ENCODE measurements at regions not wholly inside any gene's neighbourhood (a gene's known extent, or its start where the extent isn't known, plus 50 kb on each side); places are given as distances from the start of the nearest gene placed in this dataset.
"Not testable (repeated sequence)": the region's sequence is repeated elsewhere in the genome, so short reads cannot be mapped to it uniquely, and the experiment has no call there.

DNA sequence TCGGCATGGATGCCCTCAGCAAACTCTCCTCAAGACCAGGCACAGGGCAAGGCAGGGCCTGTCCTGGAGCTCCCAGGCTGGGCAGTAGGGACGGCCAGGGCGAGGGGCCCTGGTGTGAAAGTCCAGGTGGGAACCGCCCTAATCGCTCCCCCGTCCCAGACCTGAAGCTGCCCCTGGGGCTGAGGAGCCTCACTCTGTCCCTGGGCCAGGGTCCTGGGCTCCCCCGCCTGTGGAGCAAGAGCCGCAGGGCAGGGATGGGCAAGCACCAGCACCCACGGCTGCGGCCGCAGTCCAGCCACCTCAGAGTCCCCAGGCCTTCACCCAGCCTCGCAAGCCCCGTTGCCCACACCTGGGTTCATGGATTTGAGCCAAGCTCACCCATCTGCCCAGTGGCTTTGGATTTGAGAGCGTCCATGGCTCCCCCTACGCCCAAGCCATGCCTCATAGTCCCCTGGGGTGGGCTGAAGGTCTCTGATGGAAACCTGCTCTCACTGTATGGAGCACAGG lies 102.4 kb upstream of the C14orf180 start:
- in situ Hi-C loops (cut with MboI; ENCODE audit: low pct_unique_long_range_greater_than_20kb in 2 of 9, low sequenced_read_pairs in 9 of 9, unreplicated experiment in 9 of 9), result no loop called here
- peaks cover 19 to 68% of the 10 kb centered on the region in 2 donors for H3K4me1 ChIP-seq (replicated peaks in 1 of 2)
- H3K4me3 ChIP-seq, result no peak overlapping the region

DNA sequence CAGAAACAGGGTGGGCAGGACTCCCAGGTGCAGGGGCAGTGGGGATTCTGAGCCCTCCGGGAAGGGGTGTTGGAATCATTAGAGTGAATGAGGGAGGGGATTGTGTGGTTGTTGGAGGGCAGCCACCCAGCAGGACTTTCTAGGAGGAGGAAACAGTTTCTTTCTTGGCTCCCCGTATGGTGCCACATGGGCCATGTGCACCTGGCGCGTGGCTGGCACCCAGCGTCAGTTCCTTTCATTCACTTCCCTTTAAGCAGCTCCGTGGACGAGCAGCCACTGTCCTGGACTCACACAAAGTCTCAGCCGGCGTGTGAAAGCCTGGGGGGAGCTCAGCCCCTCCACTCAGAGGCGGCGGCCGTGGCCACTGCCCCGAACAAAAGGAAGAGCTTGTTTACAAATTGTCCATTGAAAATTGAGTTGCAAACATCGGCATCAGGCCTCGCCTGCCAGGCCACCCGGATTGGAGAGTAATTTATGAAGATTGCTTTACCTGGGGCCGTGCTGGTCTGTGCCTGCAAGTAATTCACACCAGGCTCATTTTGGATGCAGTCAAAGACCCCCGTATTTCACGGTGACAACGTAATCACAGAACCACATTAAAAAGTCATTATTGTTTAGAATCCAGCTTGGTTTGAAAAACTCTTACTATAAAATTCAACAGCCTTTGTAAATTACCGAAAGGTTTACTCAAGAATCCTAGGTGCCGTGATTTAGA lies 101.7 kb upstream of the C14orf180 start:
- ATAC-seq (replicated peaks in 6 of 8), result peak in 5 of 8 experiments; percentile 48 to 66 (median 60)
- peaks cover 19 to 61% of the 10 kb centered on the region in 2 donors for H3K4me1 ChIP-seq (replicated peaks in 1 of 2)
- no peak overlapping the region for H3K27ac ChIP-seq
- no peak overlapping the region for H3K4me3 ChIP-seq
- in situ Hi-C loops (cut with MboI; ENCODE audit: low pct_unique_long_range_greater_than_20kb in 2 of 9, low sequenced_read_pairs in 9 of 9, unreplicated experiment in 9 of 9), result no loop called here
- WGBS, 10 experiments, result 0 to 80% (median 35%) methylated on average over 1 to 13 of the region's 22 CpGs; no CpG with 5 or more reads in 1 of the 10 experiments

More for the DNA sequence above, 102.4 kb upstream of the C14orf180 start:
- ATAC-seq (replicated peaks in 6 of 8), result no peak
- no peak overlapping the region for H3K27ac ChIP-seq
- WGBS, 10 experiments, result 100% methylated on average over 2 of the region's 15 CpGs; no CpG with 5 or more reads in 9 of the 10 experiments

DNA sequence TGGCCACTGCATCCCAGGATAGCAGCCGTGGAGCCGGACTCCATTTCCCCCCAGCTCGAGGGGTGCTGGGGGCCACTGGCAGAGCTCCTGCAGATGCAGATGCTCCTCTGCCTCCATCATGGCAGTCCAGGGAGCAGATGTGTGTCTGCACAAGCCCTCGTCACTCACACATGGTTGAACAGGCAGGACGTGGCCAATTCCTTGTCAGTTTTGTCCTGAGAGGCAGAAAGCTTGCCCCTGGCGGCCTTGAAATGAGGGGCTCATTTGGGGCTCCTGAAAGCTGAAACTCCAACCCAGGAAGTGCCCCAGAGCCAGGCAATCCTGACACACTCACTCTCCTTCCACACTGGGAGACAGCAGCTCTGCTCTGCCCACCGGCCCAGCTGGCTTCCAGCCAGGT lies 100.9 kb upstream of the C14orf180 start:
- in situ Hi-C loops (cut with MboI; ENCODE audit: low pct_unique_long_range_greater_than_20kb in 2 of 9, low sequenced_read_pairs in 9 of 9, unreplicated experiment in 9 of 9), result no loop called here
- WGBS, 10 experiments, result 0 to 100% (median 40%) methylated on average over 1 to 3 of the region's 7 CpGs; no CpG with 5 or more reads in 5 of the 10 experiments
- no peak overlapping the region for H3K27ac ChIP-seq
- H3K4me3 ChIP-seq, result no peak overlapping the region
- ATAC-seq (replicated peaks in 6 of 8), result peak in 2 of 8 experiments; percentile 21 to 37
- H3K4me1 ChIP-seq (replicated peaks in 1 of 2), result peaks cover 15 to 53% of the 10 kb centered on the region in 2 donors

DNA sequence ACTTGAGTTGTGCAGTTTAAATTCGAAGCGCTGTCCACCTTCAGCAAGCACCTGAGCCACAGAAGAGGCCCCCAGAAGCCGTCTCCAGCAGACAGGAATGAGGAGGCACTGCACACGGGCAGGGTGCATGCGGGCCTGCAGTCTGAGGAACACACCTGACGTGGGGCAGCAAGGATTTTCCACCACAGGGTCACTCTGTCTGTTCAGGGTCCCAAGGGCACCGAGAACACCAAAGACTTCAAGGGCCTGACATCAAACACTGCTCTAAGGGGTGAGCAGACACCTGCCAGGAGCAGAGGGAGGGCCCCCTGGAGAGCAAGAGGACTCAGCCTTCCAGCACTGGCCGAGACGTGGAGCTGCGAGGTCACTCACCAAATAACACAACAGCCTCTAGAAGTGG lies 99.7 kb upstream of the C14orf180 start:
- Histone ChIP-seq H3K27ac (no peak overlapping the region), H3K4me1 (replicated peaks in 1 of 2) (peaks cover 15 to 40% of the 10 kb centered on the region in 2 donors), H3K4me3 (no peak overlapping the region)
- ATAC-seq (replicated peaks in 6 of 8), result no peak
- WGBS, 10 experiments, result 50 to 85% (median 82%) methylated on average over 2 to 5 of the region's 10 CpGs; no CpG with 5 or more reads in 7 of the 10 experiments
- in situ Hi-C loops (cut with MboI; ENCODE audit: low pct_unique_long_range_greater_than_20kb in 2 of 9, low sequenced_read_pairs in 9 of 9, unreplicated experiment in 9 of 9), result no loop called here

DNA sequence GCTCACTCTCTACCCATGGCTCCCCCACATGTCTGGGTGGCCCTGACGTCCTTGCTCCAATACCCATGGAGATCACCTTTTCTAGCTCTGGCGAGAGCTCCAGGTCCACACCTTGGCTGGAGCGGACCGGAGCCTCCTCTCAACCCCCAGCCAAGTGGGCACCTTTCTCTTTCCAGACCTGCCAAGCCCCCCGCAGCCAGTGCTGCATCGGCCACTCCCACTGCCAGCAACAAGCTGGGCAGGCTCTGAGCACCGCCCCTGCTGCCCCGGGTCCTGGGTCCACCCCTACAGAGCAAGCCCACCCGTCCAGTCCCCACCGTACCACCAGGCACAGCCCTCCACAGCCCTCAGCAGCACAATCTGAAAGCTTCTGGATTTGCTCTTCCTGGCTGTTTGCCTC lies 98.2 kb upstream of the C14orf180 start:
- no peak overlapping the region for H3K4me3 ChIP-seq
- in situ Hi-C loops (cut with MboI; ENCODE audit: low pct_unique_long_range_greater_than_20kb in 2 of 9, low sequenced_read_pairs in 9 of 9, unreplicated experiment in 9 of 9), result no loop called here
- ATAC-seq (replicated peaks in 6 of 8), result no peak
- H3K27ac ChIP-seq, result no peak overlapping the region
- 20 to 100% (median 43%) methylated on average over 1 to 4 of the region's 10 CpGs; no CpG with 5 or more reads in 3 of the 10 experiments for WGBS, 10 experiments
- H3K4me1 ChIP-seq (replicated peaks in 1 of 2), result peaks cover 15 to 29% of the 10 kb centered on the region in 2 donors

DNA sequence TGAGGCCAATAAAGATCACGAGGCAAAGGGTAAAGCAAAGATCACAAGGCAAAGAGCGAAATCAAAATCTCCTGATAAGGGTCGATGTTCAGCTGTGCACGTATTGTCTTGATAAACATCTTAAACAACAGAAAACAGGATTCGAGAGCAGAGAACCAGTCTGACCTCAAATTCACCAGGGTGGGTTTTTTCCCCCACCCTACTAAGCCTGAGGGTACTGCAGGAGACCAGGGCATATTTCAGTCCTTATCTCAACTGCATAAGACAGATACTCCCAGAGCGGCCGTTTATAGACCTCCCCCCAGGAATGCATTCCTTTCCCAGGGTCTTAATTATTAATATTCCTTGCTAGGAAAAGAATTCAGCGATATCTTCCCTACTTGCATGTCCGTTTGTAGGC lies 97.5 kb upstream of the C14orf180 start:
- ATAC-seq (replicated peaks in 6 of 8); H3K4me3 ChIP-seq; in situ Hi-C loops (cut with MboI; ENCODE audit: low pct_unique_long_range_greater_than_20kb in 2 of 9, low sequenced_read_pairs in 9 of 9, unreplicated experiment in 9 of 9); H3K27ac ChIP-seq: not testable (repeated sequence)
- 7 to 87% (median 70%) methylated on average over 2 to 7 of the region's 9 CpGs; no CpG with 5 or more reads in 1 of the 10 experiments for WGBS, 10 experiments
- H3K4me1 ChIP-seq (replicated peaks in 1 of 2), result peaks cover 15 to 26% of the 10 kb centered on the region in 2 donors

DNA sequence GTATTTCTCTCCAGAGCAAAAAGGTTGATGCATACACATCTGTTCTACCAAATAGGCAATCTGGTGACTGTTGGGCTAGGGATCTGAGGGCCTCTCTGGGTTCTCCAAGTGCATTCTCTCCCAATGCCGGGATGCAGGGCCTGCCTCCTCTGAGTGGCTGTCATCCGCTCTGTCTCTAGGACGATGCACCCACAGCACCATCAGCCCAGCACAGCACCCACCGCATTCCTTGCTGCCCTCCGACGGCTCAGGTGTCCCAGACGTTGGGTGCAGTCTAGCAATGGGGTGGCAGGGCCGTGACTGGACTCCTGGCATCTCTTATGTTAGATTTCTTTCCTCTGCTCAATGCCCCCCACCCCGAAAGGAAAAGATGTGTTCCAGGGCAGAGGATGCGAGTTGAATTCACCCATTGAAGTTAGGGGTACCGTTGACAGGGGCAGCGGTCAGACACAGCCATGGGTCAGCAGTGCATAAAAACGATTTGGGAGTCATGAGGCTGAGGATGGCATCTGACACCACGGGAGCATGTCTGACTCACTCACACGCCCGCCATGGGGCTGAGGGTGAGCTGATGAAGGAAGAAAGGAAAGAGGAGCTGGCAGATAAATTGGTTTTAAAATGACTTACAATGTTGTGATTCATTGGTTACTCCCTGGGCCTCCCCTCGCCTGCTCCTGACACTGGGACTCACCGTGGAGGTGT lies 93.2 kb upstream of the C14orf180 start:
- Histone ChIP-seq H3K27ac (no peak overlapping the region), H3K4me3 (no peak overlapping the region), H3K4me1 (replicated peaks in 1 of 2) (no peaks in the 10 kb centered on the region)
- 27 to 100% (median 71%) methylated on average over 1 to 7 of the region's 18 CpGs; no CpG with 5 or more reads in 3 of the 10 experiments for WGBS, 10 experiments
- in situ Hi-C loops (cut with MboI; ENCODE audit: low pct_unique_long_range_greater_than_20kb in 2 of 9, low sequenced_read_pairs in 9 of 9, unreplicated experiment in 9 of 9), result no loop called here
- ATAC-seq (replicated peaks in 6 of 8), result peak in 2 of 8 experiments; percentile 50 to 73

DNA sequence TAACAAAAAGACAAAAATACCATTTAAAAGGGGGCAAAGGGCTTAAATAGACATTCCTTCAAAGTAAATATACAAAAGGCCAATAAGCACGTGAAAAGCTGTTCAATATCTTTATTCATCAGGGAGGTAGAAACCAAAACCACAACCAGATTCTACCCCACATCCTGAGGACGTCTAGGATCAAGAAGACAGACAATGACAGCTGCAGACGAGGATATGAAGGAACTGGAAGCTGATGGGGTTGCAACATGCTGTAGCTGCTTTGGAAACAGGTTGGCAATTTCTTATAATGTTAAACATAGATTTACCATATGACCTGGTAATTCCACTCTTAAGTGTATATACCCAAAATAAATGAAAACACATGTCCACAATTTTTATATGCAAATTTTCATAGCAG lies 85.1 kb upstream of the C14orf180 start:
- in situ Hi-C loops (cut with MboI; ENCODE audit: low pct_unique_long_range_greater_than_20kb in 2 of 9, low sequenced_read_pairs in 9 of 9, unreplicated experiment in 9 of 9), result no loop called here

DNA sequence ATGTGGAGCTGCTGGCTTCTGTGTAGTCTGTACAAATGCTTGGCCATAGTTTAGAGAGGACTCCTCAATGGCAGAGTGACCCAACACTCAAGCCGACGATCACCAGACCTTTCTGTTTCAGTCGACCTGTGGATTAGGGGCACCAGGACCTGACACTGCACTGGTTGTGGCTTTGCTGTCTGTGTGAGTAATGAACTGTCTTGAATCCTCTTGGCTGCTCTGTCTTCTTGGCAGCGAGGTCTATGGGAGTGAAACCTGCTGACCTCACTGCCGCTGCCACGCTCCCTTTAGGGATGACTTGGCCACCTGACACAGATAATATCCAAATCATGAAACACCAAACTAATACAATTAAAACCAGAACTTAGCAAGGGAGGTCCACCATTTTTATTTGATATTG lies 83.5 kb upstream of the C14orf180 start:
- no peak for ATAC-seq (replicated peaks in 6 of 8)
- in situ Hi-C loops (cut with MboI; ENCODE audit: low pct_unique_long_range_greater_than_20kb in 2 of 9, low sequenced_read_pairs in 9 of 9, unreplicated experiment in 9 of 9), result no loop called here
- H3K4me1 ChIP-seq (replicated peaks in 1 of 2), result peaks cover 11 to 16% of the 10 kb centered on the region in 2 donors
- WGBS, 10 experiments, result 0 to 88% (median 40%) methylated on average over 1 to 5 of the region's 6 CpGs; no CpG with 5 or more reads in 5 of the 10 experiments
- H3K27ac ChIP-seq, result no peak overlapping the region
- H3K4me3 ChIP-seq, result no peak overlapping the region

More for the DNA sequence above, 85.1 kb upstream of the C14orf180 start:
- WGBS, 10 experiments, result 0 to 72% (median 29%) methylated on average over 1 to 3 of the region's 3 CpGs; no CpG with 5 or more reads in 1 of the 10 experiments
- ATAC-seq (replicated peaks in 6 of 8), result no peak
- Histone ChIP-seq H3K4me1 (replicated peaks in 1 of 2) (no peaks in the 10 kb centered on the region), H3K4me3 (no peak overlapping the region), H3K27ac (no peak overlapping the region)

DNA sequence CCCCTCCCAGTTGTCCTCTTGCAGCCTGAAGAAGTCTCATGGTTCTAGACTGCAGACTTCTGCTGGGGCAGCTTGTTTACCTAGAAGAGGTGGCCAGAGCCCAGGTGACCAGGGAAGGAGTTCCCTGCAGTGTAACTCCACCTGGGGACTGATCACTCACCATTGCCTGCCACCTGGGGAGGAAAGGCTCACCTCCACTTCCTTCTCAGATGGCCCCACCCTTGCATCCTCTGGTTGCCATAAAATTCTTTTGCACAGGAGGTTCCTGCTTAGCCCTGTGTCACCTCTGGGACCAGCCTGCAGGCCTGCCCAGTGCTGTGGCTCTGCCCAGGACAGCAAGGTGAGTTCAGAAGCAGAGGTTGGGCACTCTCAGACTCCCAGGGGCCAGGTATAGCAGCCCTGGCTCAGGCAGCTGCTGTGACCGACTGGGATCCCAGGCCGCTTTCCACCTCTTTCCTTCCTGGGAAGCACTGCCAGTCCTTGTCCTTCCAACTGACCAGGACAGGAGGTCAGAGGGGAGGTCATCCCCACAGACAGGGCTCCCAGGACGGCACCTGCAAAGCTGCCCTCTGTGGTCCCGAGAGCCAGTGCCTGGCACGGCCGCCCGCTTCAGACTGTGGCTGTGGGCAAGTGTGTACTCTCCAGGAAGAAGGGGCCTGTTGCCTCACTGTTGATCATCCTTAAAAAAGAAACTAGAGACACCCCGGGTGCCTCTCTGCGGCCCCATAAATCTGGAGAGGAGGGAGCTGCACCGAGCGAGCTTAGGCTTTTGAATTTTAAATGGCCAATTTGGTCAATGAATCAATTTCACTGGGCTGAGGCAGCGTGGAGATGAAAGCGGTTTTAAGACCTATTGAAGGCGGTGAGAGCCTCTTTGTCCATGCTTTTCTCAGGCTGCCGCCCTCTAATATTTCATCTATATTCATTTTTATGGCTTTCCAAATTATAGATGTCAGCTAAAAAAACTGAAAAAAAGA lies 79.5 kb upstream of the C14orf180 start:
- H3K27ac ChIP-seq, result peak overlapping the region in 1 of 2 donors; percentile 43
- WGBS, 10 experiments, result 2 to 58% (median 10%) methylated on average over 2 to 8 of the region's 15 CpGs; no CpG with 5 or more reads in 2 of the 10 experiments
- ATAC-seq (replicated peaks in 6 of 8), result peak in 5 of 8 experiments; percentile 41 to 90 (median 56)
- in situ Hi-C loops (cut with MboI; ENCODE audit: low pct_unique_long_range_greater_than_20kb in 2 of 9, low sequenced_read_pairs in 9 of 9, unreplicated experiment in 9 of 9), result no loop called here
- H3K4me1 ChIP-seq (replicated peaks in 1 of 2), result peaks cover 11 to 20% of the 10 kb centered on the region in 2 donors
- no peak overlapping the region for H3K4me3 ChIP-seq

DNA sequence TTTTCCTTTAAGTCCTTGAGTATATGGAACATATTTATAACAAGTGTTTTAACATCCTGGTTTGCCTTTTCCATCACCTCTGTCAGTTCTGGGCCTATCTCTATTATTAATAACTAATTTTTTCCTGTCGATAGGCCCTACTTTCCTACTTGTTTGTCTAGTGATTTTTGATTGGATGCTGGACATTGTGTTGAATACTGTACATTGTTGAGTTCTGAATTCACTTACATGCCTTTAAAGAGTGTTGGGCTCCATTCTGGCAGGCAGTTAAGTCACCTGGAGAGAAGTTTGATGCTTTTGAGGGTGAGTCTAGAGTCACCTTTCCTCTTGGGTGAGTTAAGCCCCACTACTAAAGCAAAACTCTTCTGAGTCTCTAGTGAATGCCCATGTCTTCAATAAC lies 77.5 kb upstream of the C14orf180 start:
- Histone ChIP-seq H3K4me1 (replicated peaks in 1 of 2) (peaks cover 14 to 25% of the 10 kb centered on the region in 2 donors), H3K27ac (no peak overlapping the region), H3K4me3 (no peak overlapping the region)
- WGBS, 10 experiments, result 33 to 100% (median 69%) methylated on average over 1 of the region's 1 CpG; no CpG with 5 or more reads in 4 of the 10 experiments
- in situ Hi-C loops (cut with MboI; ENCODE audit: low pct_unique_long_range_greater_than_20kb in 2 of 9, low sequenced_read_pairs in 9 of 9, unreplicated experiment in 9 of 9), result no loop called here
- no peak for ATAC-seq (replicated peaks in 6 of 8)

DNA sequence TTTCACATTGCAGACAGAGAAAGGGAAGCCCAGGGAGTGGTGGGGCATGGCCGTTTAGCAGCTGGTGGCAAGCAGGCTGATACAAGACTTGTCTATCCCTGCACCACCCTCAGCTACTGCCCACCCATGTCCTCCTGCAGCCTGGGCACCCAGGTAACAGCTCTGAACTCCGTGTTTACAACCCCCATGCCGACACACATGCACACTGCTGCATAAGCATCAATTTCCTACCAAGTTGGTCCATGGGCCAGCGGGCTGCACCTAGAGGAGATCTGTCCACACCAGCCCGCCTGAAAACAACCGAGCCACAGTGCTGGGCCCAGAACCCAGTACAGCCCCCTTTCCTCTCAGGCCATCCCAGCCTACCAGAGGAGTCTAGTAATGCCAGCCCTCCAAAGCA lies 75.9 kb upstream of the C14orf180 start:
- Histone ChIP-seq H3K4me3 (no peak overlapping the region), H3K4me1 (replicated peaks in 1 of 2) (peaks cover 18 to 25% of the 10 kb centered on the region in 2 donors), H3K27ac (no peak overlapping the region)
- in situ Hi-C loops (cut with MboI; ENCODE audit: low pct_unique_long_range_greater_than_20kb in 2 of 9, low sequenced_read_pairs in 9 of 9, unreplicated experiment in 9 of 9), result no loop called here
- 17 to 100% (median 50%) methylated on average over 1 to 4 of the region's 6 CpGs; no CpG with 5 or more reads in 4 of the 10 experiments for WGBS, 10 experiments
- no peak for ATAC-seq (replicated peaks in 6 of 8)

Data from motor neuron (in vitro differentiated cells).